PC-9 (cell line): ENCODE measurements at regions not wholly inside any gene's neighbourhood (a gene's known extent, or its start where the extent isn't known, plus 50 kb on each side); places are given as distances from the start of the nearest gene placed in this dataset.

ENCODE experiments used
- EZH2 ChIP-seq: fragments of 200-600 bp; sonication (generic); IDR thresholded peaks from 2 replicates; pipeline ENCODE4 v1.8.0; 2017; ENCODE audit warnings: antibody characterized with exemption, low read depth
- TF ChIP-seq, protein P1 (sequence below): fragments of 200-600 bp; sonication (generic); conservative IDR thresholded peaks from 2 replicates; pipeline ENCODE4 v1.6.1; 2017; ENCODE audit warnings: mixed run types, antibody characterized with exemption, mild to moderate bottlenecking, moderate library complexity

- TF ChIP-seq, protein P1, sequence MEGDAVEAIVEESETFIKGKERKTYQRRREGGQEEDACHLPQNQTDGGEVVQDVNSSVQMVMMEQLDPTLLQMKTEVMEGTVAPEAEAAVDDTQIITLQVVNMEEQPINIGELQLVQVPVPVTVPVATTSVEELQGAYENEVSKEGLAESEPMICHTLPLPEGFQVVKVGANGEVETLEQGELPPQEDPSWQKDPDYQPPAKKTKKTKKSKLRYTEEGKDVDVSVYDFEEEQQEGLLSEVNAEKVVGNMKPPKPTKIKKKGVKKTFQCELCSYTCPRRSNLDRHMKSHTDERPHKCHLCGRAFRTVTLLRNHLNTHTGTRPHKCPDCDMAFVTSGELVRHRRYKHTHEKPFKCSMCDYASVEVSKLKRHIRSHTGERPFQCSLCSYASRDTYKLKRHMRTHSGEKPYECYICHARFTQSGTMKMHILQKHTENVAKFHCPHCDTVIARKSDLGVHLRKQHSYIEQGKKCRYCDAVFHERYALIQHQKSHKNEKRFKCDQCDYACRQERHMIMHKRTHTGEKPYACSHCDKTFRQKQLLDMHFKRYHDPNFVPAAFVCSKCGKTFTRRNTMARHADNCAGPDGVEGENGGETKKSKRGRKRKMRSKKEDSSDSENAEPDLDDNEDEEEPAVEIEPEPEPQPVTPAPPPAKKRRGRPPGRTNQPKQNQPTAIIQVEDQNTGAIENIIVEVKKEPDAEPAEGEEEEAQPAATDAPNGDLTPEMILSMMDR: no peak
- TF ChIP-seq EZH2: no peak
These were observed 89.6 kb downstream of the RASSF10 start for GRCh38 chr11:13098616-13099289.
